HG02642 (cell line): ENCODE measurements at regions not wholly inside any gene's neighbourhood (a gene's known extent, or its start where the extent isn't known, plus 50 kb on each side); places are given as distances from the start of the nearest gene placed in this dataset.

Experiments used
- ATAC-seq: cut with Tn5 transposase; IDR thresholded peaks from one replicate; pipeline ENCODE4 v1.9.1; 2021; ENCODE audit warnings: mild to moderate bottlenecking; ENCODE audit not compliant: unreplicated experiment, poor library complexity

DNA sequence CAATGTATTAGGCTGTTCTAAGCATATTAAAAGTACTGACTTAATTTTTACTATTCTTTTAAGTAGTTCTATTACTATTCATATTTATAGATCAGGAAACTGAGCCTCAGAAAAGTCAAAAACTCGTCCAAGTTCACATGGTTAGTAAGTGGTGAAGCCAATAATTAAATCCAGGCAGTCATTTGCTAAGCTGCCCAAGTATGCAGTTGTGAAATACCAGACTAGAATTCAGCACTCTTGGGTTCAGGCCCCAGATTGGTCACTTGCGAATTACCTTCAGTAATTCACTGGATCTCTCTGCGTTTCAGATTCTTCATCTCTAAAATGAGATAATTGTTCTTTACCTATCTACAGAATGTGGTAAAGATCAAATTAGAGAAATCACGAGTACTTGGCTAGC is 161.9 kb upstream of the CADPS start:
- no peak for ATAC-seq

- no peak for ATAC-seq
Measured at GRCh38 chr3:63042833-63043232, 167.6 kb upstream of the CADPS start.

GRCh38 chr3:63043631-63044030 is 168.4 kb upstream of the CADPS start:
- no peak for ATAC-seq

DNA sequence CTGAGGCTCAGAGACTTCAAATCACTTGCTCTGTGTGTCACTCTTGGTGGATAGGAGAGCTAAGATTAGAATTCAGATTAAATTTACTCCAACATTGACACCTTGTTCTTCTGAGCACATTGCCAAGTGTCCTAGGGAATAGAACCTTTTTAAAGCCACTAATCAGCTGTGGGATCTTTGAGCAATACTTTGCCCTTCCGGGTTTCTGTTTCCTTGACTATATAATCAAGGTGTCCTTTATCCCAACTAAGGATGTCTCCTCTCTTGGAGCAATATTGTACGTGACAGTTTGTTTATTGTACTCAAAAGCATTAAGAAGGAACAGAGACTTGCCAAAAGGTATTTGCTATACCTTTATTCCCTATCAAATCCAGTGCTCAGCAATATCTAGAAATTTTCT is 170.9 kb upstream of the CADPS start:
- ATAC-seq, result no peak

DNA sequence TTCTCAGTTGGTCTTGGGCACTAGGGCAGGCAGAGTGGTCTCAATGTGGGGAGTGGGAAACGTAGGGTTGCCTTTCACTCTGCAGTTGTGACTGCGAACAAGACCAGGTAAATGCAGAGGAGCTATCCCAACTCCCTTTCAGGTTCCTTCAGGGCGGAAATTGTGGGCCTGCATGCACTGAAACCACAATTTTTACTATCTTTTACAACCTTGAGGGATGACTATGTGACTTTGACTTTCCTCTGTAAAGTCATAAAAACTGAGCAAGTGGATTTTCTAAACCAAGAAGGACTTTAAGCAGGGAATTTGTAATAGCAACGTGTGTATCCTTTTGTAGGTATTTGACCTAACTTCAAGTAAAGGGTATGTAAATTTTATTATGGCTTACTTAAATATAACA is 171.4 kb upstream of the CADPS start:
- no peak for ATAC-seq

DNA sequence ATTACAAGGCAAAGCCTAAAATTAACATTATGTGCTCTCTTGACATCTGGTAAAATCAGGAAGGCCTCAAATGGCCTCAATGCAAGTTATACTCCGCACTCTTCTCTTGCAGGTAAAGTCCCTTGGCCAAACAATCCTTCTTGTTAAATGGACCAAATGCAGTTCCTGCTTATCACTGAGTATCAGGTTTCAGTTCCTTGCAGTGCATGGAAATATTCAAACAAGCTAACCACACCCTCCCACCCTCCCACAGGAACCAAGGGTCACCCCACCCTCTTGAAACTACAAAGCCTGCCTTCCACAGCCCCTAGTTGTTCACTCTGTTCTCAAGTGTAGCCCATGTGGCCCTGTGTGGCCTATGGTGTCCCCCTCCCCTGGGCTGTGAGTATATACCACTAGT is 171.9 kb upstream of the CADPS start:
- no peak for ATAC-seq

- ATAC-seq, result no peak
Measured at GRCh38 chr3:63048367-63049326, 173.4 kb upstream of the CADPS start.

DNA sequence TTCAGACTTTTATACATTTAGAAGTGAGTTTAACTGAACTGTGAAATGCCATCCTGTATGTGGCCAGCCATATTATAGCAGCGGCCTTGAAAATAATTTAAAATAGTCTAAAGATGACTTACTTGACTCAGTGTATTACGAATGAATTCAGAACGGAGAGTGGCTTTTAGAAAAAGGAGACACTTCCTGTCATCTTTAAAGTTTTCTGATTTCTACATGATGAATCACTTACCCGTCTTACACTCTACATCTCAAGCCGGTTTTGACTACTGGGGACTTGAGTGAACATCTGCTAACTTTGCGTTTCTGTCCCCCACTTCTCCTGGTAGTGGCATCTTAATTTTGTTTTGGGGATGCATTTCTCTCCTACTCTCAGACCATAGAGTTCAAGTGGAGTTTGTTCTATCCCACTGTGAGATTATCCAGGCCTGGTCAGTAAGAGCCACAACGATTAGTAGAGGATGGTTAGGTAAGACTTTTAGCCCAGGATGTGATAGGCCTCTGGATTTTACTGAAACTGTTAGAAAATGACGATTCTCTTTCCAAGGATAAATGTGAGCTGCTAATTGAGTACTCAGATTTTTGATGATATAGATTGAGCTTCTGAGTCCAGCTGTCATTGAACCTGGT is 175.4 kb upstream of the CADPS start:
- no peak for ATAC-seq

DNA sequence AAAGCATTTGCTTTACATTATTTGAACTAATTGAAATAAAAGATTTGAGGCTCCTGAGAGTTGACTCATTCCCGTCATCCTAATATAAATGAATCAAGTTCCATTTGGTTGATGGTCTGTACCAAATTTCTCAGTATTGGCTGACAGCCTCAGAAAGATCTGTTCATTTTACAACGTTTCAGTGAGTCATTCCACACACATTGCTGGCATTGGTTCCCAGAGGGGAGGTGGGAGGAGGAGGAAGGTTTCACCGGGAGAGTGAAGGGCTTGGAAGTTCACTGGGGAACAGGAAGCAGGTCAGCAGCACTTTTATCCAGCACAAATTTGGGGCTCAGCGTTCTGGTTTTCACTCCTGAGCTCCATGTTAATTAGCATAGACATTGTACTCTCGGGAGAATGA is 176.7 kb upstream of the CADPS start:
- ATAC-seq, result no peak

- ATAC-seq, result no peak
Measured at GRCh38 chr3:63056932-63057331, 181.7 kb upstream of the CADPS start.

GRCh38 chr3:63060412-63060811 is 185.2 kb upstream of the CADPS start:
- ATAC-seq, result no peak

DNA sequence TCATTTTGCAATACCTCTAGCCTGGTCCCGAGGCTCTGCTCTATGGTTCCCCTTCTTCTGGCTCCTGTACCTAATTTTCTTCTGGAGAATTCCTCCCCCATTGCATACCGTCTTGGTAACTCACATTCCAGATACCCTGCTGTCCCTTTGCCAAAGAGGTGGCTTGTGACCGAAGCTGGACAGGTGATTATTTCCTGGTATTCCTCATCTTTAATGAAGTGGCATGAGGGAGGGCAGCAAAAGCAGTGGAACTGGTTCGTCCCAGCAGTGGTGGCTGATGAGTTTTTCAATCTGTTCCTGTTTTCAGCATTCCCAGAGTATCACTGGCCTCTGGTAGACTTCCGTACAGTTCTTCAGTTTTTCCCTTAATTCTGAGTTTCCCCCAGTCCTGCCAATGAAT is 186.2 kb upstream of the CADPS start:
- ATAC-seq, result no peak

GRCh38 chr3:63064209-63064755 is 189.1 kb upstream of the CADPS start:
- no peak for ATAC-seq

DNA sequence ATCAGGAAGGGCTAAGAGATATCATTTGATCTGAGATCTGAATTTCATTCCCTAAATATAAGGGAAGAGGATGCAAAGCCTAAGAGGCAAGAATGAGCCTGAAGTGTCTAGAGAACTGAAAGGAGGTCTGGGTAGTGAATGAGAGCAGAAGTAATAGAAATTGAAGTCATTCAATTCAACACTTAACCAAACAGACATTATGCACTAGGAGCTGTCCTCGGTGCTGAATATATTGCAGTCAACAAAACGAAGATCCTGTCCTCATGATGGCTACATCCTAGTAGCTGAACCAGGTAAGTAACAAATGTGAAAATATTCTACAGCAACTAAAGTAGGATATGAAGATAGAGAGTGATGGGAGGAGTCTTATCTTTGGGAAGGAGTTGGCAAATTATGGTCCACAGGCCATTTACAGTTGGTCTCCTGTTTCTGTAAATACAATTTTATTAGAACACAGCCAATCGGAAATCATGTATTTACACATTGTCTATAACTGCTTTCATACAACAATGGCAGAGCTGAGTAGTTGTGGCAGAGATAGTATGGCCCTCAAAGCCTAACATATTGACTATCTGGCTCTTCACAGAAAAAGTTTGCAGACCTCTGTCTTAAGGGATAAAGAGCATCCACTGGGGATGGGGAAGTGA is 192.9 kb upstream of the CADPS start:
- ATAC-seq, result no peak

DNA sequence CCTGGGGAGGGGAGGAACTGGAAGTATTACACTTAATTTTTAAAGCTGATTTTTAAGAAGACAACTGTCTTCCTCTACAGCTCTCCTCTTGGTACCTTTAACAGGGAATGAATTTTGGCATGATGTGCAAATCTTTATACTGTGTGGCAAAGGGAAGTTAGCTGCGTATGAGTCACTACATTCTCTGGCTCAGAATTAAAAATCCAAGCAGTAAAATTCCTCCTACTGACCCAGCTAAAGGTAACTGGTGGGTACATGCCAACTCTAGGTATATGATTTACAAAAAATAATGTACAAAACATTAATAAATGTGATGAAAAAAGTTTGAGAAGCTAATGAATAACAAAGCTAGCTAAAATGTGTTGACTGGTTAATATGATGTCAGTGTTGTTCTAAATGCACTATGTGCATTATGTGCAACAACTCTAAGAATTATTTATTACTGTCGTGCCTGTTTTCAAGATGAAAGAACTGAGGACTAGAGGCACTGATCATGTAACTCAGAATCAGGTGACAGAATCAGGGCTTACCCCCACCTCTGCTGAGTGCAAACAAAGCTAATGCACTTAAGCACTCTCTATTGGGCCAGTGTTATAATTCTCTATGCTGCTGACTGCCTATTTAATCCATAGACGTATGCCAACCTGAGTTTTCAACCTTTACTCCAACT is 194.7 kb upstream of the CADPS start:
- ATAC-seq, result no peak

- ATAC-seq, result no peak
Measured at GRCh38 chr3:63070476-63070810, 195.2 kb upstream of the CADPS start.

DNA sequence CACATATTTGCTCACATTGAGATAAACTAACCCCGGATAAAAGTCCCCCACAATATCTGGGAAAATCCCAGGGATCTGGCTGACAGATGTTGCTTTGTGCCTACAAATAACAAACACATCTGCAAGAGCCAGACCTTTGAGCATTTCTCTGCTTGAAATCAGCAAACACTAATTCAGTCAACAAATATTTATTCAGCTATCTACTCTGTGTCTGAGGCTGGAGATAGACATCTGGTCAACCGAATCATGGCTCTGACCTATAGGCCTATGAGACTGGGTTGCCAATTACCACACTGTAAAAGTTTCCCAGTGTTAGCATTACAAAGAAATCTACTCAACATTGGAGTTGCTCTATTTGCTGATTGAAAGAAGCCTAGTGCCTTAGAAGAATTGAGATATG is 201.1 kb upstream of the CADPS start:
- no peak for ATAC-seq

GRCh38 chr3:63086190-63086589 is 191.9 kb upstream of the SYNPR start:
- no peak for ATAC-seq

DNA sequence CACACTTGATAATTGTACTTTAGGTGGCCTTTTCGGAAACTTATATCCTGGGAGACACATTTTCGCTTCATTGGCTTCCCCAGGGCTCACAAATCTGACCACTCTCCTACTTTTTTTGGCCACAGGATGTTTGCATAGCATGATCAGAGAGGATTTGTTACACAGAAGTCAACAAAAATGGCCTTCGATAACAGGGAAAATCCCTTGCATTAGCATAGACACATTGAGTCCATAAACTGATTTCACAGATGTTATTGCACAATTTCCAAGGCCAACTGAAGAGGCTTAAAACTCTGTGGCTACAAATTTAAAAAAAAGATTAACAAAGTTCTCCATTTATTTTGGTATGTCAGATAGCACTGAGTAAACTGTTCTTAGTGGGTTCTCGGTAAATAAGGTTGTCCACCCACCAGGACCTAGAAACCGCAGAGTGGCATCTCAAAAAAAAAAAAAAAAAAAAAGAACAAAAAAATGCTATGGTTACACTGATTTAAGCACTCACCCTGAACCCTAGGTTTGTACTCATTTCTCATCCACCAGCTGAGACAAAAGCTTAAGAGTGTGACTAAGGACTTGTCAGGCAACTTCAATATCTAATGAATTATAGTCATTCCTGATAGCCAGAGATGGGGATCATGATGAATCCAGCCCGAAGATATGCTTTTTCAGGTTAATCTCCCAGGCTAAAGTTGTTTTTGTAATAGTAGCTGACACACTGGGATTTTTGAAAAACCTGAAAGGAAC is 188.9 kb upstream of the SYNPR start:
- no peak for ATAC-seq

- ATAC-seq, result no peak
Measured at GRCh38 chr3:63089751-63090132, 188.4 kb upstream of the SYNPR start.
